ENCODE measurements at regions not wholly inside any gene's neighbourhood (a gene's known extent, or its start where the extent isn't known, plus 50 kb on each side); places are given as distances from the start of the nearest gene placed in this dataset.

DNA sequence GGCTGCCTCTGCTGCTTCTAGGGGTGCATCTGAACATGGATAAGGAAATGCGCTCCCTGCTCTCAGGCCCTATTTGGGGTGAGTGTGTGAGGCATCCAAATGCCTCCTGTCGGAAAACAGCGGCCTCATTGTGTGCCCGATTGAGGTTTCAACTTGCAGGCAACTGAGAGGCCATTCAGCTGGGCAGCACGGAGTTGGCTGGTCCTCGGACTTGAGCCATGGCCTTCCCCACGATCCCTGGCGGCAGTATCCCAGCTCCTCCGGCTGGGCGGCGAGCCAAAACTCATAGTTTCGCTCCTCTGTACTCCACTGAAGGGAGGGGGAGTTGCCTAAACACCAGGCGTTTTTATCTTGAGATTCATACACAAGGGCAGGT lies 597.3 kb upstream of the SGCD start:
- POLR2A ChIA-PET = no interaction called here
- DNase-seq (ENCODE audit: low read depth, low spot score) (no peak), ATAC-seq (no peak)
- no peaks in the 10 kb centered on the region for H3K9me3 ChIP-seq (ENCODE audit: control insufficient read depth, insufficient read depth, low read depth, low read length)
- TF ChIP-seq, protein P1, sequence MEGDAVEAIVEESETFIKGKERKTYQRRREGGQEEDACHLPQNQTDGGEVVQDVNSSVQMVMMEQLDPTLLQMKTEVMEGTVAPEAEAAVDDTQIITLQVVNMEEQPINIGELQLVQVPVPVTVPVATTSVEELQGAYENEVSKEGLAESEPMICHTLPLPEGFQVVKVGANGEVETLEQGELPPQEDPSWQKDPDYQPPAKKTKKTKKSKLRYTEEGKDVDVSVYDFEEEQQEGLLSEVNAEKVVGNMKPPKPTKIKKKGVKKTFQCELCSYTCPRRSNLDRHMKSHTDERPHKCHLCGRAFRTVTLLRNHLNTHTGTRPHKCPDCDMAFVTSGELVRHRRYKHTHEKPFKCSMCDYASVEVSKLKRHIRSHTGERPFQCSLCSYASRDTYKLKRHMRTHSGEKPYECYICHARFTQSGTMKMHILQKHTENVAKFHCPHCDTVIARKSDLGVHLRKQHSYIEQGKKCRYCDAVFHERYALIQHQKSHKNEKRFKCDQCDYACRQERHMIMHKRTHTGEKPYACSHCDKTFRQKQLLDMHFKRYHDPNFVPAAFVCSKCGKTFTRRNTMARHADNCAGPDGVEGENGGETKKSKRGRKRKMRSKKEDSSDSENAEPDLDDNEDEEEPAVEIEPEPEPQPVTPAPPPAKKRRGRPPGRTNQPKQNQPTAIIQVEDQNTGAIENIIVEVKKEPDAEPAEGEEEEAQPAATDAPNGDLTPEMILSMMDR (IDR thresholded peaks at IDR 0.05) = no peak
- TF ChIP-seq, protein P2, sequence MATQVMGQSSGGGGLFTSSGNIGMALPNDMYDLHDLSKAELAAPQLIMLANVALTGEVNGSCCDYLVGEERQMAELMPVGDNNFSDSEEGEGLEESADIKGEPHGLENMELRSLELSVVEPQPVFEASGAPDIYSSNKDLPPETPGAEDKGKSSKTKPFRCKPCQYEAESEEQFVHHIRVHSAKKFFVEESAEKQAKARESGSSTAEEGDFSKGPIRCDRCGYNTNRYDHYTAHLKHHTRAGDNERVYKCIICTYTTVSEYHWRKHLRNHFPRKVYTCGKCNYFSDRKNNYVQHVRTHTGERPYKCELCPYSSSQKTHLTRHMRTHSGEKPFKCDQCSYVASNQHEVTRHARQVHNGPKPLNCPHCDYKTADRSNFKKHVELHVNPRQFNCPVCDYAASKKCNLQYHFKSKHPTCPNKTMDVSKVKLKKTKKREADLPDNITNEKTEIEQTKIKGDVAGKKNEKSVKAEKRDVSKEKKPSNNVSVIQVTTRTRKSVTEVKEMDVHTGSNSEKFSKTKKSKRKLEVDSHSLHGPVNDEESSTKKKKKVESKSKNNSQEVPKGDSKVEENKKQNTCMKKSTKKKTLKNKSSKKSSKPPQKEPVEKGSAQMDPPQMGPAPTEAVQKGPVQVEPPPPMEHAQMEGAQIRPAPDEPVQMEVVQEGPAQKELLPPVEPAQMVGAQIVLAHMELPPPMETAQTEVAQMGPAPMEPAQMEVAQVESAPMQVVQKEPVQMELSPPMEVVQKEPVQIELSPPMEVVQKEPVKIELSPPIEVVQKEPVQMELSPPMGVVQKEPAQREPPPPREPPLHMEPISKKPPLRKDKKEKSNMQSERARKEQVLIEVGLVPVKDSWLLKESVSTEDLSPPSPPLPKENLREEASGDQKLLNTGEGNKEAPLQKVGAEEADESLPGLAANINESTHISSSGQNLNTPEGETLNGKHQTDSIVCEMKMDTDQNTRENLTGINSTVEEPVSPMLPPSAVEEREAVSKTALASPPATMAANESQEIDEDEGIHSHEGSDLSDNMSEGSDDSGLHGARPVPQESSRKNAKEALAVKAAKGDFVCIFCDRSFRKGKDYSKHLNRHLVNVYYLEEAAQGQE (IDR thresholded peaks at IDR 0.05; ENCODE audit: insufficient read depth in 1 of 2, low read depth in 2 of 2, low read length in 1 of 2) = no peak
- TF ChIP-seq TCF7L2 (IDR thresholded peaks at IDR 0.05; ENCODE audit: low read depth, low read length) = no peak
- in situ Hi-C loops (cut with HindIII; ENCODE audit: low pct_unique_long_range_greater_than_20kb, low sequenced_read_pairs) (no loop called here), intact Hi-C loops (cut with micrococcal nuclease; ENCODE audit: unreplicated experiment) (no loop called here)
- H3K4me1 ChIP-seq (ENCODE audit: control insufficient read depth, insufficient read depth, low read length) = no peaks in the 10 kb centered on the region
- BruUV-seq (replicated peaks) = no TSS peak
- no peak overlapping the region for H3K27ac ChIP-seq (ENCODE audit: low read length)
- no peak overlapping the region for H3K4me3 ChIP-seq (ENCODE audit: low read depth in 2 of 2, low read length in 2 of 2)
- H3K36me3 ChIP-seq (ENCODE audit: control insufficient read depth, insufficient read depth, low read length) = no peaks in the 10 kb centered on the region
- CTCF ChIA-PET = no interaction called here
- no peaks in the 10 kb centered on the region for H3K27me3 ChIP-seq (ENCODE audit: control insufficient read depth, insufficient read depth, low read length)

DNA sequence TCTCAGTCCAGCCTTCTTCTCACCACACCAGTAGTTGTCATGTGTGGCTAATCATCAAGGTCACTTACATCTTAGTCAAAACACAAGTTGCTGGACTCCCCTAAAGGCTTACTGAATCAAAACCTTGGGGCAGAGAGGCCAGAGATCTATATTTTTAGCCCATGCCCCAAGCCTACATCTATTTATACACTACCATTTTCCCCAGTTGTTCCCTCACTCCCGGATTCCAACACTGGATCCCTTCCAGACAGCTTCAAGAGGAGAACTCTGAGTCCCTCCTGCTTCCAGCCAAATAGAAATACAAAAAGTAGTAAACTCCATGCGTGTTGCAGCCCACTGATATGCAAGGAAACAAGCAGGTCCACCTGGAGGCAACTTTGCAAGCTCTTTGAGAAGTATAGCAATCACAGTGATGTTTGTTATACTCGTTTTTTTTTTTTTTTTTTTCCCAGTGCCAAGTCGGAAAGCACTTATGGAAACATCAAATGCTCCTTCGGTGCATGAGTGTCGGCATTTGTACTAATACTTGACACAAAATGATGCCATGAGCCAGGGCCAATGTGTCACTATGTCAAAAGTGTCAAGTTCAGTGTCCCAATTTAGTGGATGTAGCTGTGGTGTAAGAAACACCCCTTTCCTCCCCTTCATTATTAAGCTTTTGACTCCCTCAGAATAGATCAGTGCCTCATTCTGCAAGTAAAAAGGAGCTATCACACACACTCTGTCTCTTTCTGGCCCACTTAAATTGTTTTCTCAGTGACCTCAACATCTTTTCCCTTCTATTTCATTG lies 594.2 kb upstream of the SGCD start:
- H3K36me3 ChIP-seq (ENCODE audit: control insufficient read depth, insufficient read depth, low read length) = no peaks in the 10 kb centered on the region
- in situ Hi-C loops (cut with HindIII; ENCODE audit: low pct_unique_long_range_greater_than_20kb, low sequenced_read_pairs) (no loop called here), intact Hi-C loops (cut with micrococcal nuclease; ENCODE audit: unreplicated experiment) (no loop called here)
- POLR2A ChIA-PET = no interaction called here
- ATAC-seq (no peak), DNase-seq (ENCODE audit: low read depth, low spot score) (no peak)
- CTCF ChIA-PET = no interaction called here
- H3K27me3 ChIP-seq (ENCODE audit: control insufficient read depth, insufficient read depth, low read length) = no peaks in the 10 kb centered on the region
- no TSS peak for BruUV-seq (replicated peaks)
- no peak overlapping the region for H3K27ac ChIP-seq (ENCODE audit: low read length)
- H3K9me3 ChIP-seq (ENCODE audit: control insufficient read depth, insufficient read depth, low read depth, low read length) = no peaks in the 10 kb centered on the region
- TF ChIP-seq POLR2AphosphoS5 (IDR thresholded peaks at IDR 0.05; ENCODE audit: low read depth, low read length) = no peak
- TF ChIP-seq SIN3A (IDR thresholded peaks at IDR 0.05; ENCODE audit: borderline replicate concordance, insufficient read depth, low read depth, low read length) = no peak
- no peaks in the 10 kb centered on the region for H3K4me1 ChIP-seq (ENCODE audit: control insufficient read depth, insufficient read depth, low read length)
- no peak overlapping the region for H3K4me3 ChIP-seq (ENCODE audit: low read depth in 2 of 2, low read length in 2 of 2)

DNA sequence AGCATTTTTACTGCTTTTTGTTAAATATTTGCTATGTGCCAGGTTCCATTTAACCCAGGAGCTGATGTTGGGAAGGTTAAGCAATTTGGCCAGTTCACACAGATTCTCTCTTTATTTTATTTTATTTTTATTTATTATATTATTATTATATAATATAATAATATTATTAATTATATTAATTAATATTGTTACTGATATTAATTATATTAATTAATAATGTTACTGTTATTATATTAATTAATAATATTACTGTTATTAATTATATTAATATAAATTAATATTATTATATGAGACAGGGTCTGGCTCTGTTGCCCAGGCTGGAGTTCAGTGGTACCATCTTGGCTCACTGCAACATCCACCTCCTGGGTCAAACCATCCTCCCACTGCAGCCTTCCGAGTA lies 593.0 kb upstream of the SGCD start:
- intact Hi-C loops (cut with micrococcal nuclease; ENCODE audit: unreplicated experiment) = no loop called here
- H3K27me3 ChIP-seq (ENCODE audit: control insufficient read depth, insufficient read depth, low read length) = no peaks in the 10 kb centered on the region
- BruUV-seq (replicated peaks) = no TSS peak
- no peak overlapping the region for H3K27ac ChIP-seq (ENCODE audit: low read length)
- H3K36me3 ChIP-seq (ENCODE audit: control insufficient read depth, insufficient read depth, low read length) = no peaks in the 10 kb centered on the region
- ChIA-PET POLR2A (no interaction called here), CTCF (no interaction called here)
- H3K4me1 ChIP-seq (ENCODE audit: control insufficient read depth, insufficient read depth, low read length) = no peaks in the 10 kb centered on the region
- no peak overlapping the region for H3K4me3 ChIP-seq (ENCODE audit: low read depth in 2 of 2, low read length in 2 of 2)
- in situ Hi-C loops (cut with HindIII; ENCODE audit: low pct_unique_long_range_greater_than_20kb, low sequenced_read_pairs) = no loop called here
- H3K9me3 ChIP-seq (ENCODE audit: control insufficient read depth, insufficient read depth, low read depth, low read length) = no peaks in the 10 kb centered on the region
- DNase-seq (ENCODE audit: low read depth, low spot score) = no peak
- TF ChIP-seq SIN3A (IDR thresholded peaks at IDR 0.05; ENCODE audit: borderline replicate concordance, insufficient read depth, low read depth, low read length) (no peak), POLR2AphosphoS5 (IDR thresholded peaks at IDR 0.05; ENCODE audit: low read depth, low read length) (no peak), TCF7L2 (IDR thresholded peaks at IDR 0.05; ENCODE audit: low read depth, low read length) (no peak)
- TF ChIP-seq, protein P1 (IDR thresholded peaks at IDR 0.05) = no peak
- TF ChIP-seq, protein P2 (IDR thresholded peaks at IDR 0.05; ENCODE audit: insufficient read depth in 1 of 2, low read depth in 2 of 2, low read length in 1 of 2) = no peak
- no peak for ATAC-seq
